Middle frontal gyrus (tissue), 1 donor: ENCODE measurements at regions not wholly inside any gene's neighbourhood (a gene's known extent, or its start where the extent isn't known, plus 50 kb on each side); places are given as distances from the start of the nearest gene placed in this dataset.
A peak's percentile ranks its signal among the peaks of the same experiment; 100 is the strongest.
"Not testable (repeated sequence)": the region's sequence is repeated elsewhere in the genome, so short reads cannot be mapped to it uniquely, and the experiment has no call there.

Experiments used
- DNase-seq: peaks from one replicate; pipeline ENCODE4 v3.0.0-alpha.2; 2015; ENCODE audit warnings: low spot score; ENCODE audit errors: extremely low spot score

- no peak for DNase-seq
These were observed 155.2 kb downstream of the SLC38A4 start for GRCh38 chr12:46670636-46671035.

- no peak for DNase-seq
These were observed 156.1 kb downstream of the SLC38A4 start for GRCh38 chr12:46669720-46670119.

- DNase-seq: no peak
These were observed 158.2 kb downstream of the SLC38A4 start for GRCh38 chr12:46667551-46667950.

GRCh38 chr12:46664761-46665287 lies 161.0 kb downstream of the SLC38A4 start:
- no peak for DNase-seq

GRCh38 chr12:46663318-46663717 lies 162.5 kb downstream of the SLC38A4 start:
- DNase-seq: no peak

- peak; percentile 40 for DNase-seq
These were observed 164.5 kb downstream of the SLC38A4 start for GRCh38 chr12:46661110-46661845.

GRCh38 chr12:46660719-46661109 lies 165.1 kb downstream of the SLC38A4 start:
- no peak for DNase-seq

GRCh38 chr12:46660276-46660675 lies 165.5 kb downstream of the SLC38A4 start:
- no peak for DNase-seq

- no peak for DNase-seq
These were observed 166.0 kb downstream of the SLC38A4 start for GRCh38 chr12:46659824-46660223.

GRCh38 chr12:46659032-46659650 lies 166.7 kb downstream of the SLC38A4 start:
- no peak for DNase-seq

- no peak for DNase-seq
These were observed 168.1 kb downstream of the SLC38A4 start for GRCh38 chr12:46657453-46658411.

- DNase-seq: not testable (repeated sequence)
These were observed 169.8 kb downstream of the SLC38A4 start for GRCh38 chr12:46655984-46656383.

GRCh38 chr12:46653311-46653710 lies 172.5 kb downstream of the SLC38A4 start:
- no peak for DNase-seq

GRCh38 chr12:46652692-46653091 lies 173.1 kb downstream of the SLC38A4 start:
- DNase-seq: no peak

GRCh38 chr12:46650688-46651087 lies 175.1 kb downstream of the SLC38A4 start:
- DNase-seq: no peak

GRCh38 chr12:46649433-46649832 lies 176.4 kb downstream of the SLC38A4 start:
- DNase-seq: no peak

GRCh38 chr12:46647034-46647433 lies 178.8 kb downstream of the SLC38A4 start:
- DNase-seq: no peak

- not testable (repeated sequence) for DNase-seq
These were observed 184.1 kb downstream of the SLC38A4 start for GRCh38 chr12:46641649-46642048.

- no peak for DNase-seq
These were observed 190.0 kb downstream of the SLC38A4 start for GRCh38 chr12:46635818-46636217.

GRCh38 chr12:46629331-46630229 lies 196.2 kb downstream of the SLC38A4 start:
- no peak for DNase-seq

GRCh38 chr12:46628176-46628575 lies 197.6 kb downstream of the SLC38A4 start:
- no peak for DNase-seq
